Left ventricle myocardium inferior (tissue), 1 donor: ENCODE measurements at regions not wholly inside any gene's neighbourhood (a gene's known extent, or its start where the extent isn't known, plus 50 kb on each side); places are given as distances from the start of the nearest gene placed in this dataset.
"Not testable (repeated sequence)": the region's sequence is repeated elsewhere in the genome, so short reads cannot be mapped to it uniquely, and the experiment has no call there.

ENCODE experiments used
- DNase-seq: peaks from one replicate; pipeline ENCODE4 v3.0.0-alpha.2; 2020
- H3K27ac ChIP-seq: fragments of 200-600 bp; replicated peaks from 2 replicates; pipeline ENCODE4 v1.8.0; 2021
- H3K27me3 ChIP-seq: fragments of 200-600 bp; 2 replicates; pipeline ENCODE4 v1.8.0; 2021; ENCODE audit warnings: low read depth
- H3K36me3 ChIP-seq: fragments of 200-600 bp; 2 replicates; pipeline ENCODE4 v1.8.0; 2021
- H3K4me1 ChIP-seq: fragments of 200-600 bp; 2 replicates; pipeline ENCODE4 v1.8.0; 2021
- H3K4me3 ChIP-seq: fragments of 200-600 bp; 2 replicates; pipeline ENCODE4 v1.8.0; 2021; ENCODE audit warnings: mild to moderate bottlenecking, moderate library complexity
- H3K9me3 ChIP-seq: fragments of 200-600 bp; replicated peaks from 2 replicates; pipeline ENCODE4 v1.8.0; 2021
- intact Hi-C: fragments of 100-400 bp; cut with micrococcal nuclease; formaldehyde crosslinking; loops from one replicate; pipeline ENCODE4 v1.11.0; 2022
- TF ChIP-seq, protein P1 (sequence below): fragments of 200-600 bp; IDR thresholded peaks from 2 replicates; pipeline ENCODE4 v1.8.0; 2021; ENCODE audit warnings: antibody characterized with exemption, mild to moderate bottlenecking, borderline replicate concordance
- donor health status: DM: no; HTN: yes; CAD: no; lungs with severe emphysema.

DNA sequence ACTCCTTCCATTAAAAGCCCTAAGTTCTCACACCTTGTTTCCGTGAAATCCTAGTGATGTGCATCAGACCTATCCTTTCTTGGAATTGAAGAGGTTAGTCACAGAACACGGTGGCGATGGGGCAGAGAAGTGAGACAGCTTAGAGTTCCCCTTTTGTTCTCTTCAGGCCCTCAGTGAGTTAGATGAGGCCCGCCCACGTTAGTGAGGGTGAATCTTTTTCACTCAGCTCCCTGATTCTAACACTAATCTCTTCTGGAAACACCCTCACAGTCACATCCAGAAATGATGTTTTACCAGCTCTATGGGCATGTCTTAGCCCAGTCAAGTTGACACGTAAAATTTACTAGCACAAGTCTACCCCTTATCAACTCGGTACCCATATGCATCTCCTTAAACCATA is 172.7 kb upstream of the NOX3 start:
- H3K27me3 ChIP-seq, result no peaks in the 10 kb centered on the region
- H3K4me3 ChIP-seq, result no peak overlapping the region
- H3K36me3 ChIP-seq, result no peaks in the 10 kb centered on the region
- H3K4me1 ChIP-seq, result no peaks in the 10 kb centered on the region
- TF ChIP-seq, protein P1, sequence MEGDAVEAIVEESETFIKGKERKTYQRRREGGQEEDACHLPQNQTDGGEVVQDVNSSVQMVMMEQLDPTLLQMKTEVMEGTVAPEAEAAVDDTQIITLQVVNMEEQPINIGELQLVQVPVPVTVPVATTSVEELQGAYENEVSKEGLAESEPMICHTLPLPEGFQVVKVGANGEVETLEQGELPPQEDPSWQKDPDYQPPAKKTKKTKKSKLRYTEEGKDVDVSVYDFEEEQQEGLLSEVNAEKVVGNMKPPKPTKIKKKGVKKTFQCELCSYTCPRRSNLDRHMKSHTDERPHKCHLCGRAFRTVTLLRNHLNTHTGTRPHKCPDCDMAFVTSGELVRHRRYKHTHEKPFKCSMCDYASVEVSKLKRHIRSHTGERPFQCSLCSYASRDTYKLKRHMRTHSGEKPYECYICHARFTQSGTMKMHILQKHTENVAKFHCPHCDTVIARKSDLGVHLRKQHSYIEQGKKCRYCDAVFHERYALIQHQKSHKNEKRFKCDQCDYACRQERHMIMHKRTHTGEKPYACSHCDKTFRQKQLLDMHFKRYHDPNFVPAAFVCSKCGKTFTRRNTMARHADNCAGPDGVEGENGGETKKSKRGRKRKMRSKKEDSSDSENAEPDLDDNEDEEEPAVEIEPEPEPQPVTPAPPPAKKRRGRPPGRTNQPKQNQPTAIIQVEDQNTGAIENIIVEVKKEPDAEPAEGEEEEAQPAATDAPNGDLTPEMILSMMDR, result no peak
- no peak for DNase-seq
- H3K9me3 ChIP-seq, result no peaks in the 10 kb centered on the region
- intact Hi-C loops, result no loop called here
- H3K27ac ChIP-seq, result no peak overlapping the region

- H3K9me3 ChIP-seq, H3K4me3 ChIP-seq, intact Hi-C loops, H3K27me3 ChIP-seq, DNase-seq, H3K27ac ChIP-seq, H3K36me3 ChIP-seq, H3K4me1 ChIP-seq: not testable (repeated sequence)
Observed at GRCh38 chr6:155627722-155628212, 172.1 kb upstream of the NOX3 start.

DNA sequence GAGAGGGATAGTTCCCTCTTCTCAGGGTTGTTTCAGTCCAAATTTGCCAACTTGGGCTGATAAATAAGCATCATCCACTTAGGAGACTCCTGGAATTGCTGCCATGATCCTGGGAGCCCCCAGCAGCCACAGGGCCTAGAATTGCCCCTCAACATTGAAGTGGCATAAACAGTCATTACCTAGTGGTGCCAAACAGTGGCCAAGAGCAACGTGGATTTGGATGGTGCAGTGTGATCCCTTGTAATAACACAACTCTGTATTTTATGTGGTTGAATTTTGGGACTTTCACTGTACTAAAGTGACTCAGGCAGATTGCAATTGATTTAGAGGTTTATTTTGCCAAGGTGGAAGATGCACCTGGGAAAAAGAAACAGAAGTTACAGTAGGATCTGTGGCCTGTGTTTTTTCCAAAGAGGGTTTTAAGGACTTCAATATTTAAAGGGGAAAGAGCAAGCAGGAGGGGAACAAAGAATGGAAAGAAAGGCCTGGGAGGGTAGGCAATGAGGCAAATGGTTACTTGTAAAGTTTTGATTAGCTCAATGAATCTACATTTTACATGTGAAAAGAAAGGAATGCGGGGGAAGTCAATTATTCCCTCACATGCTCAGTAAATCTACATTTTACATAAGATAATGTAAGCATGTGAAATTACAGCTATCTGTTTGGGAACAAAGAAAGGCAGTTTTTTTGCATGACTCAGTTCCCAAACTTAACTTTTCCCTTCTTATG is 168.0 kb upstream of the NOX3 start:
- Histone ChIP-seq H3K4me1 (no peaks in the 10 kb centered on the region), H3K4me3 (no peak overlapping the region), H3K9me3 (no peaks in the 10 kb centered on the region), H3K36me3 (no peaks in the 10 kb centered on the region), H3K27ac (no peak overlapping the region), H3K27me3 (no peaks in the 10 kb centered on the region)
- intact Hi-C loops, result no loop called here
- TF ChIP-seq, protein P1, result no peak
- DNase-seq, result no peak

DNA sequence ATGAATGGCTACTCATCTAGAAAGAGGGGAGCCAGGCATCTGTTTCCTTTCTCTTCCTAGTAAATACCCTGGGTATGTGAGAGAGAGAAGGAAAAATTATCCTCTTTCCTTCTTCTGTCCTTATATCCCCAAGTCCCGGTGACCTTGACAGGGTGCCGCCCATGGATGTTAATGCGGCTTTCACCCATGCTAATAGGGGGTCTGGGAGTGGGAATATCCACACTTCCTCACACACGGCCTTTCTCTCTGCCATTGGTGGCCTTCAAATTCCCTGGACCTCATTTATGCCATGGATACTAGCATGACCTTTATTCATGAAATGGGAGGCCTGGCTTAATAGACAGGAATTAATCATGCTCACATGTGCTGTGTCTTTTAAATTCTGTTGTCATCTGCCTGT is 159.0 kb upstream of the NOX3 start:
- H3K36me3 ChIP-seq, result no peaks in the 10 kb centered on the region
- H3K27ac ChIP-seq, result no peak overlapping the region
- H3K4me1 ChIP-seq, result no peaks in the 10 kb centered on the region
- H3K9me3 ChIP-seq, result peaks cover 78% of the 10 kb centered on the region
- H3K27me3 ChIP-seq, result no peaks in the 10 kb centered on the region
- intact Hi-C loops, result no loop called here
- no peak overlapping the region for H3K4me3 ChIP-seq
- DNase-seq, result no peak
- TF ChIP-seq, protein P1, result no peak

DNA sequence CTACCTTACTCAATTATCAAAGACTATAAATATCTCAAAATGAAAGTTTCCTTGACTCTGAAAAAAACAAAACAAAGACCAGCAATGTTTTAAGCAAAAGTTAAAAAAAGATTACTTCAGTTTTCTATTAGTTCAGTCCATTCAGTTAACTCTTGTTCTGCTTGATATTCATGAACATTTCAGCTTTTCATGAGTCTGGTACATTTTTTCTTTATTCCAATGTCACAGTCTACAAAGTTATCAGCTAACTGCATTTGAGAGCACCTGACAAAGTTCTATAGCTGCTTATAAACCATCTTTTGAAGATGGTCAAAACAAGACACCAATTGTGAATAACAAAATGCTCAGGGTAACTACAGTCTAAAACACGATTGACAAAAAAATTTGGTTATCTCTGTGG is 156.1 kb upstream of the NOX3 start:
- peaks cover 71% of the 10 kb centered on the region for H3K9me3 ChIP-seq
- no peaks in the 10 kb centered on the region for H3K36me3 ChIP-seq
- DNase-seq, result no peak
- intact Hi-C loops, result no loop called here
- TF ChIP-seq, protein P1, result no peak
- H3K27ac ChIP-seq, result no peak overlapping the region
- no peak overlapping the region for H3K4me3 ChIP-seq
- H3K4me1 ChIP-seq, result no peaks in the 10 kb centered on the region
- no peaks in the 10 kb centered on the region for H3K27me3 ChIP-seq

DNA sequence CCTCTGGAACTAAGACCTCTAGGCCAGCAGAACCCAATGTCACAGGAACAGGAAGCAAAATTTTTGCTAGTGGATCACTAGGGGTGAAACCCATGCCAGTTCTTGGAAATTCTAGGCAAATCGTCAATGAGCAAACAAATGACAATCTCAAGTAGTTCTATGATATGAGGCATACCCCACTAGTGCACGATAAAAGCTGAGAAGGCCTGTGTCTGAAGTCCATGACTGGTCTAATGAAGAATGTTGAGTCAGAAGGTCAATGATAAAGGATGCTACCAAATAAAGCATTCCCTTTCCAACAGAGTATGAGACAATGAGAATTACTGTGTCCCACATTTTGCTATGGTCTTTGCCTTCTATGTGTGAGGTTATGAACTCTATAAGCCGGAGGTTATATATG is 149.4 kb upstream of the NOX3 start:
- Histone ChIP-seq H3K4me1 (no peaks in the 10 kb centered on the region), H3K9me3 (peaks cover 4% of the 10 kb centered on the region), H3K4me3 (no peak overlapping the region), H3K27me3 (no peaks in the 10 kb centered on the region), H3K36me3 (no peaks in the 10 kb centered on the region), H3K27ac (no peak overlapping the region)
- TF ChIP-seq, protein P1, result no peak
- no peak for DNase-seq
- intact Hi-C loops, result no loop called here
